ENCODE measurements at regions not wholly inside any gene's neighbourhood (a gene's known extent, or its start where the extent isn't known, plus 50 kb on each side); places are given as distances from the start of the nearest gene placed in this dataset.

GRCh38 chr2:21996339-21996738 is 872.6 kb downstream of the TDRD15 start:
- H3K4me1 ChIP-seq (ENCODE audit: control insufficient read depth in 2 of 2, insufficient read depth in 1 of 2, low read depth in 1 of 2, low read length in 2 of 2) = peaks cover 0 to 4% of the 10 kb centered on the region in 2 donors
- no peak overlapping the region for H4K91ac ChIP-seq (ENCODE audit: low read depth, low read length, poor library complexity)
- WGBS, 2 donors (ENCODE audit: extremely low coverage in 2 of 2, insufficient read length in 2 of 2, insufficient replicate concordance in 1 of 2) = no CpG with 5 or more reads among the region's 5 CpGs
- H3K4me3 ChIP-seq (ENCODE audit: low read length in 2 of 2) = no peak overlapping the region
- no peak overlapping the region for H3K4ac ChIP-seq (ENCODE audit: low read length)
- H3K9ac ChIP-seq (ENCODE audit: low read depth, low read length, poor library complexity) = no peak overlapping the region
- H2BK120ac ChIP-seq (ENCODE audit: low read depth, low read length) = no peak overlapping the region
- H3K14ac ChIP-seq (ENCODE audit: low read length) = no peak overlapping the region
- H2AK5ac ChIP-seq (ENCODE audit: low read depth, low read length) = no peak overlapping the region
- DNase-seq (ENCODE audit: low spot score) = no peak
- no peak overlapping the region for H2BK5ac ChIP-seq (ENCODE audit: low read length)
- H3K18ac ChIP-seq (ENCODE audit: low read length) = no peak overlapping the region
- no peak overlapping the region for H4K8ac ChIP-seq (ENCODE audit: low read depth, low read length)
- H2BK15ac ChIP-seq (ENCODE audit: low read length) = no peak overlapping the region
- H3K4me2 ChIP-seq (ENCODE audit: insufficient read depth, low read length, poor library complexity, severe bottlenecking) = no peak overlapping the region
- no peak overlapping the region for H2BK12ac ChIP-seq (ENCODE audit: low read length)
- H3K27ac ChIP-seq (replicated peaks; ENCODE audit: low read length) = no peak overlapping the region
- no peaks in the 10 kb centered on the region for H3K27me3 ChIP-seq (ENCODE audit: control insufficient read depth in 3 of 3, insufficient read depth in 3 of 3, low read depth in 1 of 3, low read length in 3 of 3)
- no peaks in the 10 kb centered on the region for H3K36me3 ChIP-seq (replicated peaks in 1 of 2; ENCODE audit: control insufficient read depth in 2 of 2, insufficient read depth in 2 of 2, low read length in 2 of 2)
- H3K23ac ChIP-seq (ENCODE audit: low read depth, low read length, poor library complexity) = no peak overlapping the region
- H2AFZ ChIP-seq (ENCODE audit: low read length) = no peak overlapping the region
- H3K9me3 ChIP-seq (replicated peaks in 1 of 2; ENCODE audit: control insufficient read depth in 2 of 2, insufficient read depth in 1 of 2, low read depth in 1 of 2, low read length in 2 of 2) = peaks cover 0 to 7% of the 10 kb centered on the region in 2 donors
- H3K79me1 ChIP-seq (ENCODE audit: low read depth, low read length) = no peaks in the 10 kb centered on the region

- WGBS, 2 donors (ENCODE audit: extremely low coverage in 2 of 2, insufficient read length in 2 of 2, insufficient replicate concordance in 1 of 2) = no CpG with 5 or more reads among the region's 1 CpG
Measured at GRCh38 chr2:21999522-21999921, 875.8 kb downstream of the TDRD15 start.

DNA sequence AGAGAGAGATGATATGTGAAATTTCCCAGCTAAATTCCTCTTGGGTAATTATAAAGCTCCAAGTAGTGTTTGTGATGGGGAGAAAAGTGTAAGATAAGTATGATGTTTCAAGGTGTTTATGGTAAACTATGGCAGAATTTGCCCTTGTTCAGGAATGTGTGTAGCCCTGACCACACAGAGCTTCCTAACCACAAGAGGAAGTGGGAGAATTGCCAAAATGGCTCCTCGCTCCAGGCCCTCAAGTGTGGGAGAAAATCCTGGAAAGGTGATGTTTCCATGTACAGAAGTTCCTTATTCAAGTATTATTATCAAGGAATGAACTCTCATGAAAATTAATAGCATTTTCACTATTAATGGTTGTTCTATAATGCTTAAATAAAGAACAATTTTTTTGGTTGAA is 878.3 kb downstream of the TDRD15 start:
- H2AFZ ChIP-seq (ENCODE audit: low read length) = no peak overlapping the region
- no peak overlapping the region for H3K4ac ChIP-seq (ENCODE audit: low read length)
- no peak overlapping the region for H3K4me2 ChIP-seq (ENCODE audit: insufficient read depth, low read length, poor library complexity, severe bottlenecking)
- no CpG with 5 or more reads among the region's 1 CpG for WGBS, 2 donors (ENCODE audit: extremely low coverage in 2 of 2, insufficient read length in 2 of 2, insufficient replicate concordance in 1 of 2)
- H3K79me1 ChIP-seq (ENCODE audit: low read depth, low read length) = no peaks in the 10 kb centered on the region
- no peak overlapping the region for H4K8ac ChIP-seq (ENCODE audit: low read depth, low read length)
- H2AK5ac ChIP-seq (ENCODE audit: low read depth, low read length) = no peak overlapping the region
- H2BK120ac ChIP-seq (ENCODE audit: low read depth, low read length) = no peak overlapping the region
- H3K36me3 ChIP-seq (replicated peaks in 1 of 2; ENCODE audit: control insufficient read depth in 2 of 2, insufficient read depth in 2 of 2, low read length in 2 of 2) = no peaks in the 10 kb centered on the region
- no peak for DNase-seq (ENCODE audit: low spot score)
- no peak overlapping the region for H2BK15ac ChIP-seq (ENCODE audit: low read length)
- H3K4me3 ChIP-seq (ENCODE audit: low read length in 2 of 2) = no peak overlapping the region
- H2BK12ac ChIP-seq (ENCODE audit: low read length) = no peak overlapping the region
- H3K27me3 ChIP-seq (ENCODE audit: control insufficient read depth in 3 of 3, insufficient read depth in 3 of 3, low read depth in 1 of 3, low read length in 3 of 3) = no peaks in the 10 kb centered on the region
- no peak overlapping the region for H4K91ac ChIP-seq (ENCODE audit: low read depth, low read length, poor library complexity)
- no peak overlapping the region for H3K14ac ChIP-seq (ENCODE audit: low read length)
- no peak overlapping the region for H3K9ac ChIP-seq (ENCODE audit: low read depth, low read length, poor library complexity)
- no peak overlapping the region for H3K18ac ChIP-seq (ENCODE audit: low read length)
- H3K27ac ChIP-seq (replicated peaks; ENCODE audit: low read length) = no peak overlapping the region
- H2BK5ac ChIP-seq (ENCODE audit: low read length) = no peak overlapping the region
- H3K4me1 ChIP-seq (ENCODE audit: control insufficient read depth in 2 of 2, insufficient read depth in 1 of 2, low read depth in 1 of 2, low read length in 2 of 2) = peaks cover 0 to 4% of the 10 kb centered on the region in 2 donors
- H3K23ac ChIP-seq (ENCODE audit: low read depth, low read length, poor library complexity) = no peak overlapping the region
- no peaks in the 10 kb centered on the region for H3K9me3 ChIP-seq (replicated peaks in 1 of 2; ENCODE audit: control insufficient read depth in 2 of 2, insufficient read depth in 1 of 2, low read depth in 1 of 2, low read length in 2 of 2)

More at GRCh38 chr2:21999522-21999921, 875.8 kb downstream of the TDRD15 start:
- H3K4ac ChIP-seq (ENCODE audit: low read length) = no peak overlapping the region
- no peak overlapping the region for H3K18ac ChIP-seq (ENCODE audit: low read length)
- no peak overlapping the region for H2AFZ ChIP-seq (ENCODE audit: low read length)
- H3K4me3 ChIP-seq (ENCODE audit: low read length in 2 of 2) = no peak overlapping the region
- H3K27me3 ChIP-seq (ENCODE audit: control insufficient read depth in 3 of 3, insufficient read depth in 3 of 3, low read depth in 1 of 3, low read length in 3 of 3) = no peaks in the 10 kb centered on the region
- no peak overlapping the region for H4K91ac ChIP-seq (ENCODE audit: low read depth, low read length, poor library complexity)
- H2BK5ac ChIP-seq (ENCODE audit: low read length) = no peak overlapping the region
- H3K4me2 ChIP-seq (ENCODE audit: insufficient read depth, low read length, poor library complexity, severe bottlenecking) = no peak overlapping the region
- no peak overlapping the region for H2BK15ac ChIP-seq (ENCODE audit: low read length)
- H3K14ac ChIP-seq (ENCODE audit: low read length) = no peak overlapping the region
- no peak overlapping the region for H3K23ac ChIP-seq (ENCODE audit: low read depth, low read length, poor library complexity)
- no peaks in the 10 kb centered on the region for H3K9me3 ChIP-seq (replicated peaks in 1 of 2; ENCODE audit: control insufficient read depth in 2 of 2, insufficient read depth in 1 of 2, low read depth in 1 of 2, low read length in 2 of 2)
- H3K9ac ChIP-seq (ENCODE audit: low read depth, low read length, poor library complexity) = no peak overlapping the region
- no peak overlapping the region for H4K8ac ChIP-seq (ENCODE audit: low read depth, low read length)
- no peaks in the 10 kb centered on the region for H3K36me3 ChIP-seq (replicated peaks in 1 of 2; ENCODE audit: control insufficient read depth in 2 of 2, insufficient read depth in 2 of 2, low read length in 2 of 2)
- H2AK5ac ChIP-seq (ENCODE audit: low read depth, low read length) = no peak overlapping the region
- H3K4me1 ChIP-seq (ENCODE audit: control insufficient read depth in 2 of 2, insufficient read depth in 1 of 2, low read depth in 1 of 2, low read length in 2 of 2) = peaks cover 0 to 4% of the 10 kb centered on the region in 2 donors
- H3K27ac ChIP-seq (replicated peaks; ENCODE audit: low read length) = no peak overlapping the region
- no peak overlapping the region for H2BK12ac ChIP-seq (ENCODE audit: low read length)
- H3K79me1 ChIP-seq (ENCODE audit: low read depth, low read length) = no peaks in the 10 kb centered on the region
- no peak overlapping the region for H2BK120ac ChIP-seq (ENCODE audit: low read depth, low read length)
- no peak for DNase-seq (ENCODE audit: low spot score)

- H3K18ac ChIP-seq (ENCODE audit: low read length) = no peak overlapping the region
- H2AFZ ChIP-seq (ENCODE audit: low read length) = no peak overlapping the region
- WGBS, 2 donors (ENCODE audit: extremely low coverage in 2 of 2, insufficient read length in 2 of 2, insufficient replicate concordance in 1 of 2) = no CpG with 5 or more reads among the region's 3 CpGs
- H3K4me1 ChIP-seq (ENCODE audit: control insufficient read depth in 2 of 2, insufficient read depth in 1 of 2, low read depth in 1 of 2, low read length in 2 of 2) = peaks cover 0 to under 1% of the 10 kb centered on the region in 2 donors
- no peak overlapping the region for H2BK5ac ChIP-seq (ENCODE audit: low read length)
- H4K91ac ChIP-seq (ENCODE audit: low read depth, low read length, poor library complexity) = no peak overlapping the region
- H3K9me3 ChIP-seq (replicated peaks in 1 of 2; ENCODE audit: control insufficient read depth in 2 of 2, insufficient read depth in 1 of 2, low read depth in 1 of 2, low read length in 2 of 2) = no peaks in the 10 kb centered on the region
- H3K27ac ChIP-seq (replicated peaks; ENCODE audit: low read length) = no peak overlapping the region
- H3K27me3 ChIP-seq (ENCODE audit: control insufficient read depth in 3 of 3, insufficient read depth in 3 of 3, low read depth in 1 of 3, low read length in 3 of 3) = no peaks in the 10 kb centered on the region
- H2BK12ac ChIP-seq (ENCODE audit: low read length) = no peak overlapping the region
- H3K23ac ChIP-seq (ENCODE audit: low read depth, low read length, poor library complexity) = no peak overlapping the region
- no peak for DNase-seq (ENCODE audit: low spot score)
- no peak overlapping the region for H3K4me2 ChIP-seq (ENCODE audit: insufficient read depth, low read length, poor library complexity, severe bottlenecking)
- no peak overlapping the region for H2BK15ac ChIP-seq (ENCODE audit: low read length)
- no peak overlapping the region for H2BK120ac ChIP-seq (ENCODE audit: low read depth, low read length)
- no peak overlapping the region for H3K14ac ChIP-seq (ENCODE audit: low read length)
- no peak overlapping the region for H2AK5ac ChIP-seq (ENCODE audit: low read depth, low read length)
- no peak overlapping the region for H3K4ac ChIP-seq (ENCODE audit: low read length)
- no peak overlapping the region for H4K8ac ChIP-seq (ENCODE audit: low read depth, low read length)
- no peaks in the 10 kb centered on the region for H3K79me1 ChIP-seq (ENCODE audit: low read depth, low read length)
- H3K36me3 ChIP-seq (replicated peaks in 1 of 2; ENCODE audit: control insufficient read depth in 2 of 2, insufficient read depth in 2 of 2, low read length in 2 of 2) = no peaks in the 10 kb centered on the region
- H3K4me3 ChIP-seq (ENCODE audit: low read length in 2 of 2) = no peak overlapping the region
- no peak overlapping the region for H3K9ac ChIP-seq (ENCODE audit: low read depth, low read length, poor library complexity)
Measured at GRCh38 chr2:22003270-22003669, 879.5 kb downstream of the TDRD15 start.
